Bronchial epithelial cell (primary cell): ENCODE measurements at regions not wholly inside any gene's neighbourhood (a gene's known extent, or its start where the extent isn't known, plus 50 kb on each side); places are given as distances from the start of the nearest gene placed in this dataset.
A peak's percentile ranks its signal among the peaks of the same experiment; 100 is the strongest.

Experiments
- DNase-seq: peaks from one replicate; pipeline ENCODE4 v3.0.0-alpha.2; 2010; ENCODE audit warnings: low read depth
- FAIRE-seq: peaks from 2 replicates; lab custom pipeline; 2011; peaks lifted over from hg19 to GRCh38; lab: Jason Lieb, UNC
- H3K27me3 ChIP-seq: 2 replicates; pipeline ENCODE4 v1.5.1; 2011; ENCODE audit warnings: low read length; ENCODE audit not compliant: control insufficient read depth, insufficient read depth
- H3K36me3 ChIP-seq: 2 replicates; pipeline ENCODE4 v1.5.1; 2011; ENCODE audit warnings: low read length; ENCODE audit not compliant: control insufficient read depth, insufficient read depth
- H3K4me3 ChIP-seq: 2 replicates; pipeline ENCODE4 v1.5.1; 2011; ENCODE audit warnings: mild to moderate bottlenecking, low read depth, low read length, control low read depth
- CTCF ChIP-seq: IDR thresholded peaks from 2 replicates; pipeline ENCODE4 v1.5.1; 2011; ENCODE audit warnings: mild to moderate bottlenecking, moderate library complexity, low read length, control low read depth, inconsistent platforms; ENCODE audit not compliant: insufficient read depth, severe bottlenecking

GRCh38 chr5:145588558-145588957 lies 246.6 kb downstream of the PRELID2 start:
- DNase-seq (no peak), FAIRE-seq (no peak)
- no peak overlapping the region for H3K4me3 ChIP-seq
- no peaks in the 10 kb centered on the region for H3K27me3 ChIP-seq
- H3K36me3 ChIP-seq = no peaks in the 10 kb centered on the region
- TF ChIP-seq CTCF = no peak

- FAIRE-seq (no peak), DNase-seq (no peak)
- Histone ChIP-seq H3K4me3 (no peak overlapping the region), H3K27me3 (no peaks in the 10 kb centered on the region), H3K36me3 (no peaks in the 10 kb centered on the region)
- TF ChIP-seq CTCF = no peak
These were observed 247.0 kb downstream of the PRELID2 start for GRCh38 chr5:145588113-145588512.

GRCh38 chr5:145587710-145588109 lies 247.4 kb downstream of the PRELID2 start:
- FAIRE-seq (no peak), DNase-seq (peak; percentile 82)

GRCh38 chr5:145587308-145587672 lies 247.9 kb downstream of the PRELID2 start:
- Histone ChIP-seq H3K4me3 (no peak overlapping the region), H3K36me3 (no peaks in the 10 kb centered on the region), H3K27me3 (no peaks in the 10 kb centered on the region)
- TF ChIP-seq CTCF = no peak
- DNase-seq (no peak), FAIRE-seq (no peak)

More at GRCh38 chr5:145587710-145588109, 247.4 kb downstream of the PRELID2 start:
- Histone ChIP-seq H3K4me3 (no peak overlapping the region), H3K27me3 (no peaks in the 10 kb centered on the region), H3K36me3 (no peaks in the 10 kb centered on the region)
- TF ChIP-seq CTCF = no peak

- DNase-seq (no peak), FAIRE-seq (no peak)
- no peak for TF ChIP-seq CTCF
- H3K4me3 ChIP-seq = no peak overlapping the region
- no peaks in the 10 kb centered on the region for H3K36me3 ChIP-seq
- no peaks in the 10 kb centered on the region for H3K27me3 ChIP-seq
These were observed 248.4 kb downstream of the PRELID2 start for GRCh38 chr5:145586661-145587307.

- DNase-seq (no peak), FAIRE-seq (no peak)
- H3K4me3 ChIP-seq = no peak overlapping the region
- no peaks in the 10 kb centered on the region for H3K36me3 ChIP-seq
- no peaks in the 10 kb centered on the region for H3K27me3 ChIP-seq
- no peak for TF ChIP-seq CTCF
These were observed 249.5 kb downstream of the PRELID2 start for GRCh38 chr5:145585443-145586148.
